Caco-2 (cell line): ENCODE measurements at regions not wholly inside any gene's neighbourhood (a gene's known extent, or its start where the extent isn't known, plus 50 kb on each side); places are given as distances from the start of the nearest gene placed in this dataset.

ENCODE experiments used
- BruUV-seq: library from RNA; stranded (reverse); fragments of 400-500 nt; replicated peaks from 2 replicates; lab custom pipeline; 2021; lab: Mats Ljungman, UMichigan
- CTCF ChIA-PET: fragments of 300-600 bp; sonication (Branson Sonifier 250); formaldehyde crosslinking; loops from one replicate; lab custom pipeline; 2022; ENCODE audit warnings: antibody characterized with exemption; lab: Charles Lee
- POLR2A ChIA-PET: fragments of 300-600 bp; sonication (Branson Sonifier 250); formaldehyde crosslinking; loops from one replicate; lab custom pipeline; 2022; ENCODE audit warnings: antibody characterized with exemption; lab: Charles Lee
- DNase-seq, 2 experiments: peaks; one replicate each; pipeline versions ENCODE4 v3.0.0 to v3.0.0-alpha.2; 2020 to 2022
- H3K27me3 ChIP-seq: replicated peaks from 2 replicates; pipeline ENCODE4 v1.6.0; 2011; ENCODE audit warnings: low read length; ENCODE audit not compliant: control insufficient read depth, insufficient read depth
- H3K36me3 ChIP-seq: 2 replicates; pipeline ENCODE4 v1.5.1; 2011; ENCODE audit warnings: low read length; ENCODE audit not compliant: control insufficient read depth, insufficient read depth
- H3K4me1 ChIP-seq: fragments of 250-450 bp; sonication (Bioruptor Pico); 2 replicates; pipeline ENCODE4 v1.5.1; 2020; ENCODE audit warnings: mild to moderate bottlenecking
- H3K4me3 ChIP-seq: 2 replicates; pipeline ENCODE4 v1.5.1; 2011; ENCODE audit warnings: low read depth, mild to moderate bottlenecking, control low read depth, low read length
- H3K9me3 ChIP-seq: fragments of 250-450 bp; sonication (Bioruptor Pico); 2 replicates; pipeline ENCODE4 v1.5.1; 2020; ENCODE audit warnings: mild to moderate bottlenecking, moderate library complexity
- H3K27ac Mint-ChIP-seq: one replicate; pipeline ENCODE4 v1.8.0; 2022; ENCODE audit warnings: mixed read lengths; ENCODE audit not compliant: unreplicated experiment
- H3K27me3 Mint-ChIP-seq: one replicate; pipeline ENCODE4 v1.8.0; 2022; ENCODE audit warnings: mixed read lengths; ENCODE audit not compliant: insufficient read depth, unreplicated experiment
- H3K36me3 Mint-ChIP-seq: one replicate; pipeline ENCODE4 v1.8.0; 2022; ENCODE audit warnings: mild to moderate bottlenecking, mixed read lengths; ENCODE audit not compliant: insufficient read depth, unreplicated experiment
- H3K4me1 Mint-ChIP-seq: one replicate; pipeline ENCODE4 v1.8.0; 2022; ENCODE audit warnings: low read depth, mixed read lengths; ENCODE audit not compliant: unreplicated experiment
- H3K4me3 Mint-ChIP-seq: one replicate; pipeline ENCODE4 v1.8.0; 2022; ENCODE audit warnings: mild to moderate bottlenecking, moderate library complexity, mixed read lengths; ENCODE audit not compliant: unreplicated experiment
- H3K9me3 Mint-ChIP-seq: one replicate; pipeline ENCODE4 v1.8.0; 2022; ENCODE audit warnings: mixed read lengths; ENCODE audit not compliant: unreplicated experiment
- CTCF ChIP-seq, 2 experiments: fragments of 200-600 bp in 1 of 2; IDR thresholded peaks; 1 replicate in 1 of 2; 2 replicates in 1 of 2; pipeline versions ENCODE4 v1.5.1 to v1.8.0; 2011 to 2022; ENCODE audit warnings: antibody characterized with exemption in 1 of 2, control low read depth in 1 of 2, inconsistent platforms in 1 of 2, low read depth in 1 of 2, low read length in 1 of 2, mild to moderate bottlenecking in 1 of 2, moderate library complexity in 1 of 2; ENCODE audit not compliant: insufficient read depth in 1 of 2, severe bottlenecking in 1 of 2, unreplicated experiment in 1 of 2
- intact Hi-C: fragments of 100-400 bp; cut with micrococcal nuclease; formaldehyde crosslinking; loops from one replicate; pipeline ENCODE4 v1.10.0; 2022; ENCODE audit not compliant: unreplicated experiment

- Mint-ChIP-seq H3K27me3 (no peaks in the 10 kb centered on the region), H3K36me3 (no peaks in the 10 kb centered on the region), H3K9me3 (peaks cover 8% of the 10 kb centered on the region), H3K27ac (no peak overlapping the region), H3K4me3 (no peak overlapping the region), H3K4me1 (no peaks in the 10 kb centered on the region)
- H3K36me3 ChIP-seq: no peaks in the 10 kb centered on the region
- no peaks in the 10 kb centered on the region for H3K9me3 ChIP-seq
- no peak for DNase-seq
- BruUV-seq: no TSS peak
- POLR2A ChIA-PET: no interaction called here
- TF ChIP-seq CTCF (IDR thresholded peaks at IDR 0.05; ENCODE audit: insufficient read depth in 1 of 2, low read depth in 1 of 2, low read length in 1 of 2, severe bottlenecking in 1 of 2, unreplicated experiment in 1 of 2): no peak
- CTCF ChIA-PET: no interaction called here
- intact Hi-C loops: no loop called here
- no peaks in the 10 kb centered on the region for H3K4me1 ChIP-seq
- H3K4me3 ChIP-seq: no peak overlapping the region
- H3K27me3 ChIP-seq: no peaks in the 10 kb centered on the region
Observed at GRCh38 chr12:126483145-126484068, 1418.2 kb downstream of the AACS start.

GRCh38 chr12:126487431-126487980 is 1422.3 kb downstream of the AACS start:
- Histone ChIP-seq H3K4me1 (no peaks in the 10 kb centered on the region), H3K27me3 (no peaks in the 10 kb centered on the region), H3K36me3 (no peaks in the 10 kb centered on the region), H3K4me3 (no peak overlapping the region), H3K9me3 (no peaks in the 10 kb centered on the region)
- no peaks in the 10 kb centered on the region for H3K36me3 Mint-ChIP-seq
- peaks cover 15% of the 10 kb centered on the region for H3K9me3 Mint-ChIP-seq
- no peaks in the 10 kb centered on the region for H3K27me3 Mint-ChIP-seq
- intact Hi-C loops: no loop called here
- H3K27ac Mint-ChIP-seq: no peak overlapping the region
- no TSS peak for BruUV-seq
- CTCF ChIA-PET: no interaction called here
- no peak for DNase-seq
- H3K4me3 Mint-ChIP-seq: no peak overlapping the region
- no peak for TF ChIP-seq CTCF (IDR thresholded peaks at IDR 0.05; ENCODE audit: insufficient read depth in 1 of 2, low read depth in 1 of 2, low read length in 1 of 2, severe bottlenecking in 1 of 2, unreplicated experiment in 1 of 2)
- no peaks in the 10 kb centered on the region for H3K4me1 Mint-ChIP-seq
- POLR2A ChIA-PET: no interaction called here

- no peaks in the 10 kb centered on the region for H3K27me3 Mint-ChIP-seq
- ChIA-PET CTCF (no interaction called here), POLR2A (no interaction called here)
- Histone ChIP-seq H3K4me3 (no peak overlapping the region), H3K27me3 (no peaks in the 10 kb centered on the region), H3K36me3 (no peaks in the 10 kb centered on the region), H3K4me1 (no peaks in the 10 kb centered on the region), H3K9me3 (no peaks in the 10 kb centered on the region)
- H3K9me3 Mint-ChIP-seq: peaks cover 15% of the 10 kb centered on the region
- no peak for TF ChIP-seq CTCF (IDR thresholded peaks at IDR 0.05; ENCODE audit: insufficient read depth in 1 of 2, low read depth in 1 of 2, low read length in 1 of 2, severe bottlenecking in 1 of 2, unreplicated experiment in 1 of 2)
- BruUV-seq: no TSS peak
- intact Hi-C loops: no loop called here
- no peak overlapping the region for H3K27ac Mint-ChIP-seq
- H3K4me1 Mint-ChIP-seq: no peaks in the 10 kb centered on the region
- H3K36me3 Mint-ChIP-seq: no peaks in the 10 kb centered on the region
- DNase-seq: no peak
- H3K4me3 Mint-ChIP-seq: no peak overlapping the region
Observed at GRCh38 chr12:126488806-126489205, 1423.6 kb downstream of the AACS start.
